Mucosa of descending colon (tissue), 3 donors: ENCODE measurements at regions not wholly inside any gene's neighbourhood (a gene's known extent, or its start where the extent isn't known, plus 50 kb on each side); places are given as distances from the start of the nearest gene placed in this dataset.

Experiments
- ATAC-seq: fragments of 200-7000 bp; cut with Tn5 transposase; one replicate; pipeline ENCODE4 v1.9.1; 2020; ENCODE audit warnings: mild to moderate bottlenecking, moderate library complexity
- DNase-seq, 3 donors: peaks; one replicate each; pipeline ENCODE4 v3.0.0-alpha.2; 2020
- H3K36me3 ChIP-seq: fragments of 200-600 bp; one replicate; pipeline ENCODE4 v1.8.0; 2021; ENCODE audit warnings: low read depth, mild to moderate bottlenecking
- H3K4me1 ChIP-seq: fragments of 200-600 bp; one replicate; pipeline ENCODE4 v1.8.0; 2021; ENCODE audit warnings: low read depth, mild to moderate bottlenecking
- H3K4me3 ChIP-seq: fragments of 200-600 bp; one replicate; pipeline ENCODE4 v1.8.0; 2021; ENCODE audit warnings: mild to moderate bottlenecking
- H3K9me3 ChIP-seq: fragments of 200-600 bp; one replicate; pipeline ENCODE4 v1.8.0; 2021; ENCODE audit warnings: mild to moderate bottlenecking
- intact Hi-C, 2 donors: fragments of 100-400 bp; cut with DNase I in 1 of 2; cut with micrococcal nuclease in 1 of 2; formaldehyde crosslinking; loops; one replicate each; pipeline versions ENCODE4 v1.11.0 to v1.11.1; 2022; cut with DNase I, micrococcal nuclease
- TF ChIP-seq, protein P1 (sequence below): fragments of 200-600 bp; IDR thresholded peaks from one replicate; pipeline ENCODE4 v1.8.0; 2022; ENCODE audit warnings: antibody characterized with exemption, mild to moderate bottlenecking
- donor health status: DM: no; HTN: no; CAD: no; lungs with moderate emphysema.
- donor health status: DM: no; HTN: no; CAD: no.
- donor health status: DM: no; HTN: yes; CAD: no.

- H3K9me3 ChIP-seq = no peaks in the 10 kb centered on the region
- ATAC-seq = no peak
- H3K36me3 ChIP-seq = no peaks in the 10 kb centered on the region
- H3K4me3 ChIP-seq = no peak overlapping the region
- intact Hi-C loops = no loop called here
- no peaks in the 10 kb centered on the region for H3K4me1 ChIP-seq
- TF ChIP-seq, protein P1, sequence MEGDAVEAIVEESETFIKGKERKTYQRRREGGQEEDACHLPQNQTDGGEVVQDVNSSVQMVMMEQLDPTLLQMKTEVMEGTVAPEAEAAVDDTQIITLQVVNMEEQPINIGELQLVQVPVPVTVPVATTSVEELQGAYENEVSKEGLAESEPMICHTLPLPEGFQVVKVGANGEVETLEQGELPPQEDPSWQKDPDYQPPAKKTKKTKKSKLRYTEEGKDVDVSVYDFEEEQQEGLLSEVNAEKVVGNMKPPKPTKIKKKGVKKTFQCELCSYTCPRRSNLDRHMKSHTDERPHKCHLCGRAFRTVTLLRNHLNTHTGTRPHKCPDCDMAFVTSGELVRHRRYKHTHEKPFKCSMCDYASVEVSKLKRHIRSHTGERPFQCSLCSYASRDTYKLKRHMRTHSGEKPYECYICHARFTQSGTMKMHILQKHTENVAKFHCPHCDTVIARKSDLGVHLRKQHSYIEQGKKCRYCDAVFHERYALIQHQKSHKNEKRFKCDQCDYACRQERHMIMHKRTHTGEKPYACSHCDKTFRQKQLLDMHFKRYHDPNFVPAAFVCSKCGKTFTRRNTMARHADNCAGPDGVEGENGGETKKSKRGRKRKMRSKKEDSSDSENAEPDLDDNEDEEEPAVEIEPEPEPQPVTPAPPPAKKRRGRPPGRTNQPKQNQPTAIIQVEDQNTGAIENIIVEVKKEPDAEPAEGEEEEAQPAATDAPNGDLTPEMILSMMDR = no peak
- DNase-seq = no peak
These were observed 81.1 kb downstream of the CT47B1 start for GRCh38 chrX:120794525-120794975.

- Histone ChIP-seq H3K9me3 (no peaks in the 10 kb centered on the region), H3K4me1 (no peaks in the 10 kb centered on the region), H3K36me3 (no peaks in the 10 kb centered on the region), H3K4me3 (no peak overlapping the region)
- no peak for ATAC-seq
- TF ChIP-seq, protein P1 = no peak
- intact Hi-C loops = no loop called here
- DNase-seq = no peak
These were observed 82.6 kb downstream of the CT47B1 start for GRCh38 chrX:120793098-120793497.

- H3K36me3 ChIP-seq = no peaks in the 10 kb centered on the region
- no peak overlapping the region for H3K4me3 ChIP-seq
- peak in 2 of 3 donors; percentile 10 to 23 for DNase-seq
- intact Hi-C loops = no loop called here
- no peaks in the 10 kb centered on the region for H3K9me3 ChIP-seq
- TF ChIP-seq, protein P1 = no peak
- no peaks in the 10 kb centered on the region for H3K4me1 ChIP-seq
- peak; percentile 31 for ATAC-seq
These were observed 84.5 kb downstream of the CT47B1 start for GRCh38 chrX:120791013-120791643.

GRCh38 chrX:120790552-120790951, 85.1 kb downstream of the CT47B1 start:
- intact Hi-C loops = no loop called here
- TF ChIP-seq, protein P1 = no peak
- no peaks in the 10 kb centered on the region for H3K9me3 ChIP-seq
- no peak for DNase-seq
- no peak overlapping the region for H3K4me3 ChIP-seq
- H3K36me3 ChIP-seq = no peaks in the 10 kb centered on the region
- H3K4me1 ChIP-seq = no peaks in the 10 kb centered on the region
- no peak for ATAC-seq

GRCh38 chrX:120790118-120790517, 85.5 kb downstream of the CT47B1 start:
- ATAC-seq (peak; percentile 72), DNase-seq (peak in 1 of 3 donors; percentile 19)
- TF ChIP-seq, protein P1 = peak; percentile 44
- H3K4me3 ChIP-seq = no peak overlapping the region
- H3K36me3 ChIP-seq = no peaks in the 10 kb centered on the region
- no peaks in the 10 kb centered on the region for H3K4me1 ChIP-seq
- H3K9me3 ChIP-seq = no peaks in the 10 kb centered on the region
- intact Hi-C loops = no loop called here

GRCh38 chrX:120781403-120781802, 94.3 kb downstream of the CT47B1 start:
- intact Hi-C loops = no loop called here
- Histone ChIP-seq H3K9me3 (no peaks in the 10 kb centered on the region), H3K4me3 (no peak overlapping the region), H3K4me1 (no peaks in the 10 kb centered on the region), H3K36me3 (no peaks in the 10 kb centered on the region)
- DNase-seq (no peak), ATAC-seq (no peak)
- TF ChIP-seq, protein P1 = no peak
